HL-60 (cell line): ENCODE measurements at regions not wholly inside any gene's neighbourhood (a gene's known extent, or its start where the extent isn't known, plus 50 kb on each side); places are given as distances from the start of the nearest gene placed in this dataset.

Source experiments
- DNase-seq, 2 experiments: peaks; one replicate each; pipeline ENCODE4 v3.0.0-alpha.2; 2010 to 2020; ENCODE audit warnings: low read depth in 1 of 2, low spot score in 1 of 2
- H3K27ac ChIP-seq: fragments of 250-450 bp; sonication (Bioruptor Pico); replicated peaks from 2 replicates; pipeline ENCODE4 v1.5.1; 2020; ENCODE audit warnings: mild to moderate bottlenecking, moderate library complexity
- H3K27me3 ChIP-seq: fragments of 250-450 bp; sonication (Bioruptor Pico); 2 replicates; pipeline ENCODE4 v1.5.1; 2021; ENCODE audit warnings: mild to moderate bottlenecking, moderate library complexity; ENCODE audit not compliant: insufficient read depth, poor library complexity, severe bottlenecking
- H3K4me3 ChIP-seq: replicated peaks from 2 replicates; pipeline ENCODE4 v1.5.1; 2011; ENCODE audit warnings: mild to moderate bottlenecking, control low read depth, low read length; ENCODE audit not compliant: insufficient read depth
- GABPA ChIP-seq: IDR thresholded peaks from 2 replicates; pipeline ENCODE4 v1.6.1; 2012; ENCODE audit warnings: low read depth
- POLR2AphosphoS5 ChIP-seq: IDR thresholded peaks from 2 replicates; pipeline ENCODE4 v1.6.1; 2012; ENCODE audit warnings: low read depth
- SPI1 ChIP-seq: IDR thresholded peaks from 2 replicates; pipeline ENCODE4 v1.6.1; 2012; ENCODE audit warnings: low read depth, mild to moderate bottlenecking, borderline replicate concordance
- TF ChIP-seq, protein P1 (sequence below): IDR thresholded peaks from 2 replicates; pipeline ENCODE4 v1.6.1; 2012; ENCODE audit warnings: low read depth; ENCODE audit not compliant: insufficient replicate concordance
- TF ChIP-seq, protein P2 (sequence below): IDR thresholded peaks from one replicate; pipeline ENCODE4 v1.5.1; 2011; ENCODE audit warnings: low read length, control low read depth, inconsistent platforms; ENCODE audit not compliant: insufficient read depth

DNA sequence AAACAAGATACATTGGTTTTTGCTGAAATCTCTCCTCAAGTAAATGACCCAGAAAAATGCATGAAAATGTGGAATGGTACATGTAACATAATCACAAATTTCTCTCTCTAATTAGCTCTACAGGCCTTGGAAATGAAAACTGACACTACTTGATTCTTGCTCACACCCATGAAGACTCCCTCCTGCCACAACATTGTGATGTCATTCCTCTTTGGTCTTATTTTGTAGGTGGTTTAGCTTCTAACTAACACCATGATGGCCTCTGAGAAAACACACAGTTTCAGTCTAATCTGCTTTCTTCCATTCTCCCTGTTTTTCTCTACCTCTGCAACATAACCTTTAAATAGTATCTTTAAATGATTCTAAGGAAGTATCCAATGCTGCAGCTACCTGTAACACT is 78.6 kb upstream of the FAM174A start:
- no peak for DNase-seq
- Histone ChIP-seq H3K27ac (no peak overlapping the region), H3K27me3 (no peaks in the 10 kb centered on the region), H3K4me3 (no peak overlapping the region)
- no peak for TF ChIP-seq SPI1
- TF ChIP-seq, protein P1, sequence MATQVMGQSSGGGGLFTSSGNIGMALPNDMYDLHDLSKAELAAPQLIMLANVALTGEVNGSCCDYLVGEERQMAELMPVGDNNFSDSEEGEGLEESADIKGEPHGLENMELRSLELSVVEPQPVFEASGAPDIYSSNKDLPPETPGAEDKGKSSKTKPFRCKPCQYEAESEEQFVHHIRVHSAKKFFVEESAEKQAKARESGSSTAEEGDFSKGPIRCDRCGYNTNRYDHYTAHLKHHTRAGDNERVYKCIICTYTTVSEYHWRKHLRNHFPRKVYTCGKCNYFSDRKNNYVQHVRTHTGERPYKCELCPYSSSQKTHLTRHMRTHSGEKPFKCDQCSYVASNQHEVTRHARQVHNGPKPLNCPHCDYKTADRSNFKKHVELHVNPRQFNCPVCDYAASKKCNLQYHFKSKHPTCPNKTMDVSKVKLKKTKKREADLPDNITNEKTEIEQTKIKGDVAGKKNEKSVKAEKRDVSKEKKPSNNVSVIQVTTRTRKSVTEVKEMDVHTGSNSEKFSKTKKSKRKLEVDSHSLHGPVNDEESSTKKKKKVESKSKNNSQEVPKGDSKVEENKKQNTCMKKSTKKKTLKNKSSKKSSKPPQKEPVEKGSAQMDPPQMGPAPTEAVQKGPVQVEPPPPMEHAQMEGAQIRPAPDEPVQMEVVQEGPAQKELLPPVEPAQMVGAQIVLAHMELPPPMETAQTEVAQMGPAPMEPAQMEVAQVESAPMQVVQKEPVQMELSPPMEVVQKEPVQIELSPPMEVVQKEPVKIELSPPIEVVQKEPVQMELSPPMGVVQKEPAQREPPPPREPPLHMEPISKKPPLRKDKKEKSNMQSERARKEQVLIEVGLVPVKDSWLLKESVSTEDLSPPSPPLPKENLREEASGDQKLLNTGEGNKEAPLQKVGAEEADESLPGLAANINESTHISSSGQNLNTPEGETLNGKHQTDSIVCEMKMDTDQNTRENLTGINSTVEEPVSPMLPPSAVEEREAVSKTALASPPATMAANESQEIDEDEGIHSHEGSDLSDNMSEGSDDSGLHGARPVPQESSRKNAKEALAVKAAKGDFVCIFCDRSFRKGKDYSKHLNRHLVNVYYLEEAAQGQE, result no peak

DNA sequence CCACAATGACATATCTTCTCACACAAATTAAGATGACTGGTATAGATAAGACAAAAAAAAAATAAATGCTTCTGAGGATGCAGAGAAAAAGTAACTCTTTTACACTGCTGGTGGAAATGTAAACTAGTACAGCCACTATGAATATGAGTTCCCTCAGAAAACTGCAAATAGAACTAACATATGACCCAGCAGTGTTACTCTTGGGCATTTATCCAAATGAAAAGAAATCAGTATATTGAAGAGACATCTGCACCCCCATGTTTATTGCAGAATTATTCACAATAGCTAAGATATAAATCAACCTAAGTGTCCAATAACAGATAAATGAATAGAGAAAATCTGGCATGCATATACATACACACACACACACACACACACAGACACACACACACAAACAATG is 83.0 kb upstream of the FAM174A start:
- H3K4me3 ChIP-seq, result no peak overlapping the region
- no peak for DNase-seq
- no peak overlapping the region for H3K27ac ChIP-seq
- TF ChIP-seq POLR2AphosphoS5 (no peak), SPI1 (no peak)
- TF ChIP-seq, protein P2, sequence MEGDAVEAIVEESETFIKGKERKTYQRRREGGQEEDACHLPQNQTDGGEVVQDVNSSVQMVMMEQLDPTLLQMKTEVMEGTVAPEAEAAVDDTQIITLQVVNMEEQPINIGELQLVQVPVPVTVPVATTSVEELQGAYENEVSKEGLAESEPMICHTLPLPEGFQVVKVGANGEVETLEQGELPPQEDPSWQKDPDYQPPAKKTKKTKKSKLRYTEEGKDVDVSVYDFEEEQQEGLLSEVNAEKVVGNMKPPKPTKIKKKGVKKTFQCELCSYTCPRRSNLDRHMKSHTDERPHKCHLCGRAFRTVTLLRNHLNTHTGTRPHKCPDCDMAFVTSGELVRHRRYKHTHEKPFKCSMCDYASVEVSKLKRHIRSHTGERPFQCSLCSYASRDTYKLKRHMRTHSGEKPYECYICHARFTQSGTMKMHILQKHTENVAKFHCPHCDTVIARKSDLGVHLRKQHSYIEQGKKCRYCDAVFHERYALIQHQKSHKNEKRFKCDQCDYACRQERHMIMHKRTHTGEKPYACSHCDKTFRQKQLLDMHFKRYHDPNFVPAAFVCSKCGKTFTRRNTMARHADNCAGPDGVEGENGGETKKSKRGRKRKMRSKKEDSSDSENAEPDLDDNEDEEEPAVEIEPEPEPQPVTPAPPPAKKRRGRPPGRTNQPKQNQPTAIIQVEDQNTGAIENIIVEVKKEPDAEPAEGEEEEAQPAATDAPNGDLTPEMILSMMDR, result no peak
- no peaks in the 10 kb centered on the region for H3K27me3 ChIP-seq

DNA sequence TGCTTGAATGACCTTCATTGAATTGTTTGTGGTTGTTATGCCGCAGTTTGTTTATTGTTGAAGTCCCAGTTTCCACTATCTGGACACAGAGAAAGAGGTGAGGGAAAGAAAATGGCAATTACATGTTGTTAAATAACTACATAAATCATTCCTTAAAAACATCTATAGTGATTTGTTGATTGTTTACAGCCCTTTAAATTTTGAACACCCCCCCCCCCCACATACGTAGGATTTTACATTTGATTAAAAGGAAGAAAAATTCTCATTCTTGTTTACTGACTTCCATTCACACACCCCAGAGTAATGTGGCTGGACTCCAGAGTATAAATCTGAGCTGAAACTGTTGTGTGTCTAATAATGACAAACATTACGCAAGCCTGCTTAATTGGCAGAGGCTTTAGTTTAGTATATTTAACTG is 87.1 kb upstream of the FAM174A start:
- no peak for DNase-seq
- H3K4me3 ChIP-seq, result no peak overlapping the region
- H3K27me3 ChIP-seq, result no peaks in the 10 kb centered on the region
- TF ChIP-seq POLR2AphosphoS5 (no peak), SPI1 (no peak), GABPA (no peak)
- TF ChIP-seq, protein P1, result no peak
- TF ChIP-seq, protein P2, result no peak
- no peak overlapping the region for H3K27ac ChIP-seq

DNA sequence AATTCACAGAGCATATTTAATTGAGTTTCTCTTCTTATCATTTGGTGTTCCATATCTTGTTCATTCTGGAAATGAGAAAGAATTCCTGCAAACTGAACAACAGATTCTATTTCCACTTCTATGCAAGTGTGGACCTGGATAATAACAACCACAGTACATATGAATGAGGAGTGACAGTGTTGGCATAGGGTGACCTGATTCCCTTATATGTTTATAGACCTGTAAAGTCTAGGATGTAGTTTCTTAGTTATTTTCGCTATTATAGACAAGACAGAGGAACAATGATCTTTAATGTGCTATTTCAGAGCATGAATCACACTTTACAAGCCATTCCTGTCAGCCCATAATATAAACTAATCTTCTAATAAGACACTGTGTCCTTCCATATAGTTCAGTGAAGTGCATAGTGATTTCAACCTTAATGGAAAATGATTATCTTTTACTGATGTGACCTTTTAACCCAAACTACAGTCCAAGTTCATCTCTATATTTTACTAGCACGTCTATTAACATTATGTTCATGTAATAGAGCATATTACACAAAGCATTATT is 88.2 kb upstream of the FAM174A start:
- TF ChIP-seq, protein P1, result no peak
- no peak for TF ChIP-seq POLR2AphosphoS5
- TF ChIP-seq, protein P2, result no peak
- no peak for TF ChIP-seq SPI1
- TF ChIP-seq GABPA, result no peak
- no peak for DNase-seq
- H3K27me3 ChIP-seq, result no peaks in the 10 kb centered on the region
- no peak overlapping the region for H3K4me3 ChIP-seq
- H3K27ac ChIP-seq, result no peak overlapping the region
